Neuronal stem cell (in vitro differentiated cells): ENCODE measurements at regions not wholly inside any gene's neighbourhood (a gene's known extent, or its start where the extent isn't known, plus 50 kb on each side); places are given as distances from the start of the nearest gene placed in this dataset.
"Not testable (repeated sequence)": the region's sequence is repeated elsewhere in the genome, so short reads cannot be mapped to it uniquely, and the experiment has no call there.

ENCODE experiments used
- DNase-seq: peaks from one replicate; pipeline ENCODE4 v3.0.0-alpha.2; 2013; ENCODE audit warnings: low spot score
- H2AFZ ChIP-seq: one replicate; pipeline ENCODE4 v1.6.1; 2013; ENCODE audit warnings: mild to moderate bottlenecking, low read length, inconsistent platforms
- H2AK5ac ChIP-seq: 2 replicates; pipeline ENCODE4 v1.6.1; 2013; ENCODE audit warnings: low read depth, mild to moderate bottlenecking, inconsistent platforms, low read length, moderate library complexity, mixed read lengths
- H2BK120ac ChIP-seq: 2 replicates; pipeline ENCODE4 v1.6.1; 2013; ENCODE audit warnings: low read depth, mild to moderate bottlenecking, inconsistent platforms, low read length, moderate library complexity, mixed read lengths
- H2BK12ac ChIP-seq: one replicate; pipeline ENCODE4 v1.6.1; 2013; ENCODE audit warnings: low read length, inconsistent platforms
- H2BK15ac ChIP-seq: 2 replicates; pipeline ENCODE4 v1.6.1; 2013; ENCODE audit warnings: mild to moderate bottlenecking, low read length, inconsistent platforms, mixed read lengths
- H2BK5ac ChIP-seq: one replicate; pipeline ENCODE4 v1.6.1; 2013; ENCODE audit warnings: inconsistent platforms, mild to moderate bottlenecking, low read length, moderate library complexity
- H3K14ac ChIP-seq: one replicate; pipeline ENCODE4 v1.6.1; 2013; ENCODE audit warnings: low read length, inconsistent platforms
- H3K18ac ChIP-seq: 2 replicates; pipeline ENCODE4 v1.6.1; 2013; ENCODE audit warnings: low read length, inconsistent platforms
- H3K23ac ChIP-seq: 2 replicates; pipeline ENCODE4 v1.6.1; 2013; ENCODE audit warnings: low read depth, mild to moderate bottlenecking, mixed read lengths, low read length, inconsistent platforms; ENCODE audit not compliant: poor library complexity
- H3K27ac ChIP-seq: replicated peaks from 3 replicates; pipeline ENCODE4 v1.5.1; 2013; ENCODE audit warnings: low read length, inconsistent platforms
- H3K27me3 ChIP-seq, 3 experiments: 2 replicates each; pipeline ENCODE4 v1.6.1; 2013; ENCODE audit warnings: low read length in 3 of 3, mild to moderate bottlenecking in 2 of 3, inconsistent platforms in 1 of 3, low read depth in 1 of 3, mixed read lengths in 1 of 3, moderate library complexity in 1 of 3; ENCODE audit not compliant: control insufficient read depth in 3 of 3, insufficient read depth in 3 of 3
- H3K36me3 ChIP-seq, 2 donors: replicated peaks in 1 of 2; 2 replicates each; pipeline ENCODE4 v1.6.1; 2013; ENCODE audit warnings: low read length in 2 of 2; ENCODE audit not compliant: control insufficient read depth in 2 of 2, insufficient read depth in 2 of 2
- H3K4ac ChIP-seq: 2 replicates; pipeline ENCODE4 v1.6.1; 2013; ENCODE audit warnings: inconsistent platforms, mild to moderate bottlenecking, low read length, moderate library complexity
- H3K4me1 ChIP-seq, 2 donors: 1 replicate in 1 of 2; 2 replicates in 1 of 2; pipeline ENCODE4 v1.6.1; 2013; ENCODE audit warnings: low read length in 2 of 2, low read depth in 1 of 2; ENCODE audit not compliant: control insufficient read depth in 2 of 2, insufficient read depth in 1 of 2
- H3K4me2 ChIP-seq: one replicate; pipeline ENCODE4 v1.6.1; 2013; ENCODE audit warnings: mild to moderate bottlenecking, low read length, inconsistent platforms; ENCODE audit not compliant: insufficient read depth, poor library complexity, severe bottlenecking
- H3K4me3 ChIP-seq, 2 donors: 2 replicates each; pipeline ENCODE4 v1.5.1; 2013; ENCODE audit warnings: low read length in 2 of 2, mild to moderate bottlenecking in 2 of 2, inconsistent platforms in 1 of 2, moderate library complexity in 1 of 2
- H3K79me1 ChIP-seq: one replicate; pipeline ENCODE4 v1.6.1; 2013; ENCODE audit warnings: low read depth, mild to moderate bottlenecking, inconsistent platforms, low read length, moderate library complexity
- H3K9ac ChIP-seq: one replicate; pipeline ENCODE4 v1.6.1; 2013; ENCODE audit warnings: mild to moderate bottlenecking, low read depth, low read length, inconsistent platforms; ENCODE audit not compliant: poor library complexity
- H3K9me3 ChIP-seq, 2 donors: replicated peaks in 1 of 2; 2 replicates each; pipeline versions ENCODE3 to v1.6.1; 2013; ENCODE audit warnings: low read length in 2 of 2, mild to moderate bottlenecking in 2 of 2, inconsistent platforms in 1 of 2, low read depth in 1 of 2, mixed read lengths in 1 of 2, moderate library complexity in 1 of 2; ENCODE audit not compliant: control insufficient read depth in 2 of 2, insufficient read depth in 1 of 2
- H4K8ac ChIP-seq: one replicate; pipeline ENCODE4 v1.6.1; 2013; ENCODE audit warnings: low read depth, mild to moderate bottlenecking, inconsistent platforms, low read length, moderate library complexity
- H4K91ac ChIP-seq: one replicate; pipeline ENCODE4 v1.6.1; 2013; ENCODE audit warnings: low read length, low read depth, mild to moderate bottlenecking, inconsistent platforms; ENCODE audit not compliant: poor library complexity
- WGBS, 2 donors: extraction: QIAGEN DNeasy Blood & Tissue Kit; methylation state at CpG; one replicate each; pipeline ENCODE4 v1.1.7; 2013; ENCODE audit warnings: missing lambda C conversion rate in 2 of 2, mixed read lengths in 1 of 2; ENCODE audit not compliant: insufficient read length in 2 of 2, insufficient replicate concordance in 1 of 2; ENCODE audit errors: extremely low coverage in 2 of 2; 5-methylcytosine and 5-hydroxymethylcytosine counted together

DNA sequence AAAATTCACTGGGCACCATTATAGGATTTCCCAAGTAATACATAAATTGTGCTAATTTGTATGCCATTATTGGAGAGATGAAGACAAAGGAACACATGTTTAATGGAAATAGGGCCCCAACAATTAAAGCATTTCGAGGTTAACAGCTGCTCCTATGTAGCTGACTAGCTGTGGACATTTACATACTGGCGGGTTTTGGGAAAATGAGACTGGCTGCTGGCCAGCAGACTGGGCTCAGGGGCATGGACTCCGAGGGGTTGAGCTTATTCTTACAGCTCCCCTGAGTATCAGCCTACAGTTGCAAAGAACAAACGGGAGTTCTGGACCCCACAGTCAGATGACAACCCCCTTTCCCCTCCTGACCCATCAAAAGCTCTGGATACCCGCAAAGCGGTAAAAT, 91.9 kb upstream of the MYO3A start:
- Histone ChIP-seq H4K91ac (no peak overlapping the region), H3K23ac (no peak overlapping the region), H3K27ac (no peak overlapping the region), H3K36me3 (no peaks in the 10 kb centered on the region), H2AK5ac (no peak overlapping the region), H3K4me3 (no peak overlapping the region), H3K4me1 (no peaks in the 10 kb centered on the region), H3K18ac (no peak overlapping the region), H2BK15ac (no peak overlapping the region), H2BK120ac (no peak overlapping the region), H3K4me2 (no peak overlapping the region), H2BK12ac (no peak overlapping the region), H3K79me1 (no peaks in the 10 kb centered on the region), H3K14ac (no peak overlapping the region), H3K27me3 (no peaks in the 10 kb centered on the region), H3K9me3 (no peaks in the 10 kb centered on the region), H3K9ac (no peak overlapping the region), H2AFZ (no peak overlapping the region), H4K8ac (no peak overlapping the region), H3K4ac (no peak overlapping the region), H2BK5ac (no peak overlapping the region)
- WGBS, 2 donors: no CpG with 5 or more reads among the region's 6 CpGs
- DNase-seq: no peak

DNA sequence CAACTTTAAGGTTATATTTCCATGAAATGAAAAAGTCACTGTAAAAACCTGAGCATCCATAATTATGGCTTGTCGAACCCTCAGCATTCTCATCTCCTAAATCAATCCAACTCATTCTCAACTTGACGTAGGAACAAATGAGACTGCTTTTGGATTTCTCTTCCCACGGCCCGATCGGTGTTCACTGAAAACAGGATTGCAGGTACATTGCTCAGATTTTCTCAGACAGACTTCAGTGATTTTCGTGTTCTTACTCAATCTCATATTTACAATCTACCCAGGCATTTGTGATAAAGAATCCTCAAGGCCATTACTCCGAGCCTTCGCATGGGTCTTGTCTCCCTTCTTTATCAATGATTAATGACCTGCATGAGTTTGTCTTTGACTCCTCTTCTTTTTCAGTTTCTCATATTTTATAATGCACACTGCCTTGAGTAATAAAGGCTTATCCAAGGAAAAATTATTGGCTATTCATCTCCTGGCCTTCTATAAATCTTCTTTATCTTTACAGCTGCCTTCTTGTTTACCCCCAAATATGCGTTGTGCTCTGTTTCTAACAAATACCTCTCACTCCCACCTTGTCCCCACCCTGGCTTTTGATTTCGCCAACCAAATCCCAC, 90.4 kb upstream of the MYO3A start:
- H4K8ac ChIP-seq: no peak overlapping the region
- no peak overlapping the region for H2BK120ac ChIP-seq

DNA sequence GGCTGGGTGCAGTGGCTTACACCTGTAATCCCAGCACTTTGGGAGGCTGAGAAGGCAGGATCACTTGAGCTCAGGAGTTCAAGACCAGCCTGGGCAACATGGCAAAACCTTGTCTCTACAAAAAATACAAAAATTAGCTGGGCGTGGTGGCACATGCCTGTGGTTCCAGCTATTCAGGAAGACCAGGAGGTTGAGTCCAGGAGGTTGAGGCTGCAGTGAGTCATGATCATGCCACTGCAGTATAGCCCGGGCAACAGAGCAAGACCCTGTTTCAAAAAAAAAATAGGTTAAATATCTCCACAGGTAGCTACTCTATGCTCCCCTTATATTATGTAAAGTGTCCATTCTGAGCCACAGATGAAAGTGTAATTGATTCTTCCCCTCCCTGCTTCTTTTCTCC, 89.3 kb upstream of the MYO3A start:
- not testable (repeated sequence) for H4K91ac ChIP-seq, H3K18ac ChIP-seq, H2BK12ac ChIP-seq, H3K4me3 ChIP-seq, H4K8ac ChIP-seq, H2BK5ac ChIP-seq, H3K4ac ChIP-seq, H2BK15ac ChIP-seq, H3K9ac ChIP-seq, H3K4me2 ChIP-seq, H2AFZ ChIP-seq, H3K79me1 ChIP-seq, H2BK120ac ChIP-seq, H3K36me3 ChIP-seq, H3K4me1 ChIP-seq, H3K27ac ChIP-seq, H3K14ac ChIP-seq, H2AK5ac ChIP-seq, H3K23ac ChIP-seq, DNase-seq, H3K27me3 ChIP-seq, H3K9me3 ChIP-seq
- no CpG with 5 or more reads among the region's 2 CpGs for WGBS, 2 donors

More for the DNA sequence above, 90.4 kb upstream of the MYO3A start:
- Histone ChIP-seq H2BK15ac (no peak overlapping the region), H3K9me3 (no peaks in the 10 kb centered on the region), H3K4me2 (no peak overlapping the region), H3K23ac (no peak overlapping the region), H3K4me1 (no peaks in the 10 kb centered on the region), H2AFZ (no peak overlapping the region), H3K27me3 (no peaks in the 10 kb centered on the region), H3K4ac (no peak overlapping the region), H2BK5ac (no peak overlapping the region), H2AK5ac (no peak overlapping the region), H3K18ac (no peak overlapping the region), H3K36me3 (no peaks in the 10 kb centered on the region), H2BK12ac (no peak overlapping the region), H3K9ac (no peak overlapping the region), H3K27ac (no peak overlapping the region), H3K14ac (no peak overlapping the region), H4K91ac (no peak overlapping the region), H3K4me3 (no peak overlapping the region), H3K79me1 (no peaks in the 10 kb centered on the region)
- no peak for DNase-seq
- no CpG with 5 or more reads among the region's 10 CpGs for WGBS, 2 donors

DNA sequence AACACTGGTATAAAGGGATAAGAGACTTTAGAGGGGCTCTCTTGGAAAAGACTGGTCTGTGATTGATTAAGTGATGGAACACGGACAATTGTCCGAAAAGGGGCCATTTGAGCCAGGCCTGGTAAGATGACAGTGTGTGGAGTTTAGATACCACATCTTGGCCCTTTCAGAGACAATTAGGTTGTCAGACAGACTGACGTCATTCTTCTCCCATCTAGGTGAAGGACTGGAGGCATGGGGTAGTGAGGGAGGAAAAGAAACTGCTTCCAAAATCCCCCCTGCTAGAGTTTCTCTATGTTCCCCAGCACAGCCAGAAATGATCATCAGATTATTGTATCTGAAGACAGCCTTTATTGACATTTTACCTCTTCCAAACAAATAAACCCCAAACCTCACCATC, 84.8 kb upstream of the MYO3A start:
- Histone ChIP-seq H3K79me1 (no peaks in the 10 kb centered on the region), H2BK15ac (no peak overlapping the region), H2BK12ac (no peak overlapping the region), H2BK5ac (no peak overlapping the region), H3K14ac (no peak overlapping the region), H2AK5ac (no peak overlapping the region), H3K27me3 (no peaks in the 10 kb centered on the region), H3K9ac (no peak overlapping the region), H2BK120ac (no peak overlapping the region), H3K4me3 (no peak overlapping the region), H3K4me1 (peaks cover 0 to 3% of the 10 kb centered on the region in 2 donors), H3K36me3 (no peaks in the 10 kb centered on the region), H3K9me3 (no peaks in the 10 kb centered on the region), H4K8ac (no peak overlapping the region), H4K91ac (no peak overlapping the region), H3K4ac (no peak overlapping the region), H3K4me2 (no peak overlapping the region), H2AFZ (no peak overlapping the region), H3K27ac (no peak overlapping the region), H3K18ac (no peak overlapping the region), H3K23ac (no peak overlapping the region)
- WGBS, 2 donors: no CpG with 5 or more reads among the region's 3 CpGs
- DNase-seq: no peak
